Epithelial cell of esophagus (primary cell): ENCODE measurements at regions not wholly inside any gene's neighbourhood (a gene's known extent, or its start where the extent isn't known, plus 50 kb on each side); places are given as distances from the start of the nearest gene placed in this dataset.

Experiments
- DNase-seq: peaks from one replicate; pipeline ENCODE4 v3.0.0; 2010; ENCODE audit warnings: low read depth
- H3K4me3 ChIP-seq: 2 replicates; pipeline ENCODE4 v1.5.1; 2011; ENCODE audit warnings: mild to moderate bottlenecking, low read length, control low read depth
- TF ChIP-seq, protein P1 (sequence below): IDR thresholded peaks from 2 replicates; pipeline ENCODE4 v1.5.1; 2011; ENCODE audit warnings: low read depth, mild to moderate bottlenecking, low read length, control low read depth, inconsistent platforms; ENCODE audit not compliant: insufficient read depth; ENCODE audit errors: missing control alignments

DNA sequence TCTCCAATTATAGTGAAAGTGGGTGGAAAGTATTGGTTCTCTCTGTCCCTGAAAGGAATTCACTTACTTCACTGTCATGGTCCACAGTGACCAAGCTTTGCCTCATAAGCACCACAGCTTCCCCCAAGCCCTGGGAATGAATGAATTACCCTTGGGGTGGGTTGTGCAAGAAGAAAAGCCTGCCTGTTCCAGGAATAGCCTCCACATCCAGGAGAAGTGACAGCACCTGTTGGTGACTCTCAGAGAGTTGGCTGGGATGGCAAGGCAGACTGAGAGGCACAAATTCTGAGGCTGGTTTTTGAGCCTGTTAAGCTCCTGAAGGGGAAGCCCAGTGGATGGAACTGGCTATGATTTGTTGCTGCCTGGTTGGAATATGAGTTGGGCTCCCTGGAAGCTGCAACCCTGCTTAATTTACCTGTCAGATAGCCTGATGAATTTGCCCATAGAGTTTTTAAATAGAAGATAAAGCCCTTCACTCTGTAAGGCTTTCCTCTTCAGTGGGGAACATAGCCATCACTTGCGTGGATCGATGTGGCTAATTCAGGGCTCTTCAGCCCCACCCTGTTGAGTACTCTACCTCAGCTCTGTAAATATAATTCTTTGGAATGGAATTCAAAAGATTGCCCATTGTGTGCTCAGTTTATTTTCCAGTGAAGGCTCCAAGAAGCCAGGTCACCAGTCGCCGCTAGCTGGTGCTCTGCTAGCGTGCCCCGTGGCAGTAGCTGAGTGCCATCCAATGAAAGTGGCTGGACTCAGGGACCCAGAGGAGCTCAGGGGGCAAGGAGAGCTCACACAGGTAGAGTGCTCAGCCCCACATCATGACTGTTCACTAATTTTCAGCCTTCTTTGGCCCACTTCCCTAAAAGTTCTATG lies 479.3 kb downstream of the IRS1 start:
- H3K4me3 ChIP-seq, result no peak overlapping the region
- TF ChIP-seq, protein P1, sequence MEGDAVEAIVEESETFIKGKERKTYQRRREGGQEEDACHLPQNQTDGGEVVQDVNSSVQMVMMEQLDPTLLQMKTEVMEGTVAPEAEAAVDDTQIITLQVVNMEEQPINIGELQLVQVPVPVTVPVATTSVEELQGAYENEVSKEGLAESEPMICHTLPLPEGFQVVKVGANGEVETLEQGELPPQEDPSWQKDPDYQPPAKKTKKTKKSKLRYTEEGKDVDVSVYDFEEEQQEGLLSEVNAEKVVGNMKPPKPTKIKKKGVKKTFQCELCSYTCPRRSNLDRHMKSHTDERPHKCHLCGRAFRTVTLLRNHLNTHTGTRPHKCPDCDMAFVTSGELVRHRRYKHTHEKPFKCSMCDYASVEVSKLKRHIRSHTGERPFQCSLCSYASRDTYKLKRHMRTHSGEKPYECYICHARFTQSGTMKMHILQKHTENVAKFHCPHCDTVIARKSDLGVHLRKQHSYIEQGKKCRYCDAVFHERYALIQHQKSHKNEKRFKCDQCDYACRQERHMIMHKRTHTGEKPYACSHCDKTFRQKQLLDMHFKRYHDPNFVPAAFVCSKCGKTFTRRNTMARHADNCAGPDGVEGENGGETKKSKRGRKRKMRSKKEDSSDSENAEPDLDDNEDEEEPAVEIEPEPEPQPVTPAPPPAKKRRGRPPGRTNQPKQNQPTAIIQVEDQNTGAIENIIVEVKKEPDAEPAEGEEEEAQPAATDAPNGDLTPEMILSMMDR, result peak; percentile 3
- no peak for DNase-seq

DNA sequence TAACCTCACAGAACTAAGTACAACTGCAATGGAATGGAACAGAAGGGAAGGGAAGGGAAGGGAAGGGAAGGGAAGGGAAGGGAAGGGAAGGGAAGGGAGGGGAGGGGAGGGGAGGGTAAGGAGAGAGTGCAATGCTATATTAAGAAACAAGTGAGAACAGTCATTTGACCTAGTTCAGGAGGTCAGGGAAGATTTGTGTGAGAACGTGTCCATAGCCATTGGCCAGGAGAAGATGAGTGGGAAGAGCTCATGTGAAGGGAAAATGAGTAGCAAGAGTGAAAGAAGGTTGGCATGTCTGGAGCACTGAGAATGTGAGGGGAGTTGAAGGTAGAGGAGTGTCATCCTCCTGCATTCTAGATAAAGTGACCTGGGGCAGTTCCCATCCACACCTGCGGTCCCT lies 481.6 kb downstream of the IRS1 start:
- TF ChIP-seq, protein P1, result no peak
- H3K4me3 ChIP-seq, result no peak overlapping the region
- DNase-seq, result no peak

DNA sequence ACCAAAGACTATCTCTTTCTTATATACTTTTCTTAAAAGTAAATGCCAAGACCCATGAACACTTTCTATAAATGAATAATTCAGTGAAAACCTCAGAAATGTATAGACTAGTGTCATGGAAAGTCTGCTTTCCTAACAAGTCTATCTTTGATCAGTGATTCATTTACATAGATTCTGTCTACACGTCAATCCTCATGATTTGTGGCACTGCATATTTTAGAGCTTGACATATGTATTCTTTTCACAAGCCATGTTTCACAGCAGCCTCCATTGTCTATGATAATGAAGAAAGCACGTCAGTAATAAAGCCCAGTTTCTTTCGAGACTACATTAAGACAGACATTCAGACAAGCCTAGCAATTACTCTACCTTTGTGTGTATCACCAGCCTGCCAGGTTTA lies 486.6 kb downstream of the IRS1 start:
- no peak overlapping the region for H3K4me3 ChIP-seq
- TF ChIP-seq, protein P1, result no peak
- DNase-seq, result no peak

DNA sequence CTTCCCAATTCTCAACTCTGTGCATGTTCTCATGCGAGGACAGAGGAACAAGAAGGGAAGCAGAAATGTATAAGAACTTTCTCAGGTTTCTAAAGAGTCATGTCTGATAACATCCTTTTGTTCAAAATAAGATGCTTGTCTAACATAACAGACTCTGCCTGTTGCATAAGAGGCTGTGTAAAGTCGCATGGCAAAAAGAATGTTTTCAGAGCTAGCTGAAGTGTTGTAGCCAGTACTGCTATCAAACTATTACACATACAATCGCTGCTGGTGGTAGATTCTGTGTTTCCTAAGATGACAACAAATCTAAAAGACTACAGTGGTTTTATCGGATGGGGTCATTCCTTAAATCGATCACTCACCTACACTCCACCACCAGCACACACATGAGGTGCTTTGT lies 487.5 kb downstream of the IRS1 start:
- no peak overlapping the region for H3K4me3 ChIP-seq
- DNase-seq, result no peak
- TF ChIP-seq, protein P1, result no peak

DNA sequence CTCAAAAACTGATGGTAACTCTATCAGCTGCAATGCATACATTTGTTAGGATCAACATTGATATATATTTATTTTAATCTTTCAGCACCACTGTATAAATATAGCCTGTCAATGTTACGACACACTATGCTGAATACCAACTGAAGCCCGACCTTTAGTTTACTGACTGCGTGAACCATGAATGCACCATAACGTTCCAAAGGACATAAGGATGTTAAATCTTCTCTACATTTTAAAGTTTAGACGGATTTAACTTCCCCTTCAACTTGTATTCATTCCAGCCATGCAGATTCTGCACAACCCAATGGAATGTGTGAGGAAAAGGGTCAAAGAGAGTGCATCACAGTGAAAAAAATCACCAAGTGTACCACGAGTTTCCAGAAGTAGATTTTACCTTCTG lies 489.5 kb downstream of the IRS1 start:
- no peak overlapping the region for H3K4me3 ChIP-seq
- DNase-seq, result no peak
- TF ChIP-seq, protein P1, result no peak

DNA sequence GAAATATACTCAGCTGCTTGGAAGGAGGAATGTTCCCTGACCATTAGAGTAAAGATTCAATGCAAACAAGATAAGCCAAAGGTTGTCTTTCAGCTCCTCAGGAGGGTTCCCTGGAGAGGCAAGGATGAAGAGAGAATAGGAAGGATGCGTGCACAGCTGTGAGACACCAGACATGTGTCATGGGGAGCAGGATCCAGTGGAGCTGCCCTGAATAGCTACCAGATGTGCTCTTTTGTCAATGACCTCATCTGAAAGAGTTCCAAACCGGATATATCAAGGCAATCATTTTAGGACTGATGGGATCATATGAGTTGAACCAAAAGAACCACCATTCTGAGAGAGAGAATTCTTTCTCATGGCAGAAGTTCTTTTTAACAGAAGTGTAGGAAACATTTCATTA lies 490.6 kb downstream of the IRS1 start:
- H3K4me3 ChIP-seq, result no peak overlapping the region
- no peak for DNase-seq
- TF ChIP-seq, protein P1, result no peak

DNA sequence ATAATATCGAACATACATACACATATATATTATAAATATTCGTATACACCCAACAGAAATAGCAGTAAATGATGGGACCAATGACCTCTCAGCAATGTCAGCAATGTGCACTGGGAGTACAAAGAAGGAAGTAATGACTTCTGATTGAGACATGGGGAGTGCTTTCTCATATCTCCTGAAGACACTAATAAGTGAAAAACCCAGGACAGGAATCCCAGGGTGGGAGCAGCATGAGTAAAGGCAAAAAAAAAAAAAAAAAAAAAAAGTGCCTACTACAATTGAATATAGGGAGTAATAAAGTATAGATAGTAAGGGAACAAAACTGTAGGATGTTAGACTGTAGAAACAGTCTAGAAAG lies 491.3 kb downstream of the IRS1 start:
- no peak for DNase-seq
- H3K4me3 ChIP-seq, result no peak overlapping the region
- TF ChIP-seq, protein P1, result no peak
